SK-N-DZ (cell line): ENCODE measurements at regions not wholly inside any gene's neighbourhood (a gene's known extent, or its start where the extent isn't known, plus 50 kb on each side); places are given as distances from the start of the nearest gene placed in this dataset.
"Not testable (repeated sequence)": the region's sequence is repeated elsewhere in the genome, so short reads cannot be mapped to it uniquely, and the experiment has no call there.

ENCODE experiments used
- DNase-seq: peaks from one replicate; pipeline ENCODE4 v3.0.0-alpha.2; 2015; ENCODE audit warnings: low spot score

GRCh38 chr12:17695495-17695894 lies 394.5 kb downstream of the RERGL start:
- no peak for DNase-seq

DNA sequence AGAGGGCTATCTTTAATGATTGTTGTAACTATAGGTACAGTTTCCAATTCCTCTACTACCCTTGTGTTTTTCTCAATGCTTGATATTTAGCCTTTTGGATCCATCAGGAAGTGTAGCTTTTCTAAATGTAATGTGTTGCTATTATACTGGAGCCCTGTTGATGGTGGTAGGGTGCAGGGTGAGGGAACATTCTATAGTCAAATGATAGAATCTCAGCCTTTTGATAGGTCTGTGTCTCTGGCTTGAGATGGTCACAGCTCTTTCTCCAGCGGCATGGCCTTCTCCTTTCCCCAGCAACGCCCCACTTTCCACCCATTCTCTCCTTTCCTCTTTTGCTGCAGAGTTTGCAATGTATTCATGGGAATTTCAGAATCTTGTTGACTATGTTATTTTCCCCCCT lies 398.6 kb downstream of the RERGL start:
- DNase-seq, result no peak

DNA sequence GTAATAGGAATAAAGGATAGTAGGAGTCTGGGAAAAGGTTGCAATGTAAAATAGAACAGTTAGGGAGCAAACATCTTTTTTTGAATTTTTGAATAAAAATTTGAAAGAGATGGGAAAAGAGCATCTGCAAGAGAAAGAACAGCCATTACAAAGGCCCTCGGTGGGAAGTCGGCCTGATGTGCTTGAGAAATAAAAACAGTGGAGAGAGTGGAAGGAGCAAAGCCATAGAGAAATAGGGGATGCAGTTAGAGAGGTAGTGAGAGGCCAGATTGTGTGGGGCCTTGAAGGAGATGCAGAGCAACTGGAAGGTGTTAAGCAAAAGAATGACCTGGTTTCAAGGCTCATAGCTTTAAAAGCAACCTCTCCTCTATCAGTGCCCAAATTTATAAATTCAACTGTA lies 409.8 kb downstream of the RERGL start:
- no peak for DNase-seq

- DNase-seq, result no peak
Observed at GRCh38 chr12:17666641-17667324, 423.2 kb downstream of the RERGL start.

DNA sequence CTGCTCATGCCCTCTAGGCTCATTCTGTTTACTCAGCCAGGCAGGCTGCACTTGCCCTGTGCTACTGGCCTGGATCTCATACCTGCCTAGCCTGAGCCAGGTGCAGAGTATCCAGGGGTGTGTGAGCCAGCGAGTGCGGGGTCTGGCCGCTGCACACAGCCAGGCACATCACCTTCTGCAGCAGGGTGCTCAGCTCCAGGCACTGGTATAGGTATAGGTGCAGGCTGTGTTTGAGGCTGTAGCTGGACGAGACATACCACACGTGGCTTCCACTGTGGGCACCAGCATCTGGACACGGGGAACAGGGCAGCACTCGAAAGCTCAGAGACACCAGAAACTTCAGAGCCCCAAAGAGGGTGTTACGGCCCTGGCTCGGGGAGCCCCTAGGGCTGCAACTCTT lies 424.2 kb downstream of the RERGL start:
- DNase-seq, result no peak

DNA sequence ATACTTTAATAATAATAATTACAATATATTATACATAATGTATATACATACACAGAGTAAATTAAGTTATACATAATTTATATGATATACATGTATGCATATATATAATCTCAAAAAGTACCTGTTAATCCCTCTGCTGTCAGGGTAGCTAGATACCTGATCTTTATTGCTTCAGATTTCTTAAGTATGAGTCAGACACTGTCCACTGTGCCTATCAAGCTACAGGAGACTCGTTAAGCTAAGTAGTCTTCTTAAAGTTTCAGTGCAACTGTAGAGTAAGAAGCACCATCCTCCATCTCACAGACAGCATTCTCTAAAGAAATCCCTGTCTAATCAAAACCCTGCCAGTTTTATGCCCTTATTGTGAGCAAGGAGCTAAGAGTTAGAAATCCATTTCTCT lies 428.7 kb downstream of the RERGL start:
- DNase-seq, result no peak

DNA sequence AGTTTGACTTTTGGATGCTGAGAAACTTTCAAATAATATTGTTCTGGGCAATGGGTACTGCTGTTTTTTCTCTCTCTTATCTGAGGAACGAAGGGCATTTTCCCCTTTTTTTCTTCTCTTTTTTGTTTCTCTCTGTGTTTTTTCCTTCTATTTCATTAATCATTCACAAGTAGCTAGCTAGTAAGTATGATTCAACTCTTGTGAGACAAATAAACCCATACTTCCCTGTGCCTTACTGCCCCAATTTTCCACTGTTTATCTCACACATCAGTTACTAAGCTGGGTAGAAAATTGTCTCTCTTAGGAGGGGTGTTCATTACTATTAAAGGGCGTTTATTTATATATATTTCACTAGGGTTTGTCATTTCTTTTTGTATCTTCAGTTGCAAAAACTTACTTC lies 437.6 kb downstream of the RERGL start:
- no peak for DNase-seq

DNA sequence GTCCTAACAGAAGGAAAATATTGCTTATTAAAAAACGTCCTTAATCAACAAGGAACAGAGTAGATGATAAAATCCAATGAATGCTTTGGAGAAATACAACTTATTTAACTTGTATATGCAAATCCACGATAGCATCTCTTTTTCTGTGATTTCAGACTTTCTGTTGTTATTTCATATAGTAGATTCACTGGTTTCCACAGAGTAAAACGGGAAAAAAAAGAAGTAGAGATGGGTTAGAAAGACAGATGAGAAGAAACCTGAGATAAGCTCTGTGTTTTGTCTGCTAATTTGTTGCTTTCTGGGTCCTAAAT lies 447.7 kb downstream of the RERGL start:
- DNase-seq, result no peak

DNA sequence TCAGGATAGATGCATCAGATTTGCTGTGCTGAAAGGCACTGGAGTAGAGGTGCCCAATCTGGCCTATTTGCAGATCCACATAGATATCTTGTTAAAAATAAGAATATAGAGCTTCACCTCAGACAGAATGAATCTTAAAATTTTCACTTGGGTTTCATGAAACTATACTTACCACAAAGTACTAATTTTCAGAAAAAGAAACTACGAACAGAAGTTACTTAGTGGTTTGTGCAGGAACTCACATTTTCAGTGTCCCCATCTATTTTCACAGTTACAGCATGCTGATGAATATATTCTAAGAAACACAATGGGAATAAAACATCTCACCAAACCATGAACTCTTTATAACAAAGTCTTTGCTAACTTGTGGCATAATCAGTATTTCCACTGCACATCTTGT lies 449.4 kb downstream of the RERGL start:
- DNase-seq, result no peak

DNA sequence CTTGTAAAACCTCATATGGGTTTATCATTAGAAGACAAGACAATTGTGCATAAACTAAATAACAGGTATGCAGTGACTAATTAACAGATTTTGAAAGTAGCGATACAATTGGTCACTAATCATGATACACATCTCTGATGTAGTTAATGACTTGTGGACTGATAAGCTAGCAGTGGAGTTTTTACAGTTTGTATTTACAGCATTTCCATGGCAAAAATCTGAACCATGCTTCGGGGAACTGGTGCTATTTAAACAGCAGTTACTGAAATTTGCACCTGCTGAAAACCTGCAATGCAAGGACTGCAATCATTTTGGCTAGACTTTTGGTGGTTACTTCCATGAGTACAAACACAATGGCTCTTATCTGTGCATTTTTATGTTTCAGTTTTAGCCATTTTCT lies 471.2 kb downstream of the RERGL start:
- DNase-seq, result no peak

DNA sequence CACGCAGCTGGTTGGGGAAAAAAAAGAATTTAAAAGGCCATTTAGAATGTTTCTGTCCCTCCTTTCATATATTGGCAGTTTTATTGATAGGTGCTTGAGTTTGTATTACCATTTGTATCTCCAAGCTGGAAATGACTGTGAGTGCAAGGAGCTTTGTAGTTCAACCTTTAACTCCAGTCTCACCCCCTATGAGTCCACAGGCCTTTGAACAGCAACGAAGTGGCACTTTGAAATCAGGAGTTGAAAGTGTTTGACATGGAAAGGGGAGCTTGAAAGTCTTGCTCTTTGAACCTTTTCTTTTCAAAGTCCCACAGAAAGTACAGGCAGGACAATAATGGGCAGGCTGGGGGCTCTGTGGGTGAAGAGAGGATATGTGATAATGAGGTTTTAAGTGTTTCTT lies 480.3 kb downstream of the RERGL start:
- DNase-seq, result no peak

DNA sequence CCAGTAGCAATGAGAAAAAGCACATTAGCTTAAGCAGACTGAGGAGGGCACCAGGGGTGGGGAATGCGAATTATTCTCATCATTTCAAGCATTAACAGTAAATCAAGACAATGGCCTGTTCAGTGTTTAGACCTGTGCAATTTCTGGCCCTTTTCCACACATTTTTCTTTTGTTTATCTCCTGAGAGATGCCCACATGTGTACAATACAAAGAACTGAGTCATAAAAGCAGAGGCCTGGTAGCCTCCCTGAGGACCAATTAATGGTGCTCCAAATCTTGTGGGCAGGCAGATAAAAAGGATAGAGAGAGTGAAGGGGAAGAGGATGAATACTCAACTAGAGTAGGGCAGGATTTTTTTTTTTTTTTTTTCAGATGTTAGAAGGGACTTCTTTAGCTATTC lies 480.8 kb downstream of the RERGL start:
- DNase-seq, result no peak

DNA sequence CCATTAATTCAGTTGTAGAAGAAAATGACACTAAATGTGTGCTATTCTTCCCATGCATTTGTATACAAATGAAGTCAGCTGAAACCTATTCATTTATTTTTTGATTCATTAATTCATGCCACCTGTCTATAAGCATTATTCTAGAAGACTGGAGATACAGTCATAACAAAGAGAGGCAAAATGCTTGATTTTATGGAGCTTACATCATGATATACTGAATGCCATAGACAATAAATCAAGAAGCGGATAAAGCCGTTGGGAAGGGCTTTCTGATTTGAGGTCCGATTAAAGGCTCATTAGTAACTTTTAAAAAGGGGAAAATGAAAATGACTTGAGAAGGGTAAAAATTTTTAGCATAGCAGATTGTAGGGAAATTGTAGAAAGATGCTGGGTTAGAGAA lies 494.9 kb downstream of the RERGL start:
- no peak for DNase-seq

- no peak for DNase-seq
Observed at GRCh38 chr12:17593715-17594406, 496.1 kb downstream of the RERGL start.

DNA sequence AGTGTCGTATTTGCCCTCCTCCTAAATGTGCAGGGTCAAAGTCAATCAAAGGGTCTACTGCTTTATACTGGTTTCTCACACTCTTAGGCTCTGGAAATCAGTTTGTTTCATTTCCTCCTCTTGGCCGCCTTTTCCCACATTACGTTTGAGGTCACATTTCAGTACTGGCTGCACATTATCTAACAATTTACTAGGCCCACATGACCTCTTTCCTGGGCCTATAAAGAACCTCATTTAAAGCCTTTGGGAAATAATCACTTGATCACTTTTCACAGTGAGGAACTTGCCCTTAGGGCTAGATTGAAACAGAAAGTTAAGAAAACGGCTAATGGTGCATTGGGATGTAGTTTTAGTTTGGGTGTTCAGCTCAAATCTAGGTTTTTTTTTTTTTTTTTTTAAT lies 497.5 kb downstream of the RERGL start:
- DNase-seq, result no peak

DNA sequence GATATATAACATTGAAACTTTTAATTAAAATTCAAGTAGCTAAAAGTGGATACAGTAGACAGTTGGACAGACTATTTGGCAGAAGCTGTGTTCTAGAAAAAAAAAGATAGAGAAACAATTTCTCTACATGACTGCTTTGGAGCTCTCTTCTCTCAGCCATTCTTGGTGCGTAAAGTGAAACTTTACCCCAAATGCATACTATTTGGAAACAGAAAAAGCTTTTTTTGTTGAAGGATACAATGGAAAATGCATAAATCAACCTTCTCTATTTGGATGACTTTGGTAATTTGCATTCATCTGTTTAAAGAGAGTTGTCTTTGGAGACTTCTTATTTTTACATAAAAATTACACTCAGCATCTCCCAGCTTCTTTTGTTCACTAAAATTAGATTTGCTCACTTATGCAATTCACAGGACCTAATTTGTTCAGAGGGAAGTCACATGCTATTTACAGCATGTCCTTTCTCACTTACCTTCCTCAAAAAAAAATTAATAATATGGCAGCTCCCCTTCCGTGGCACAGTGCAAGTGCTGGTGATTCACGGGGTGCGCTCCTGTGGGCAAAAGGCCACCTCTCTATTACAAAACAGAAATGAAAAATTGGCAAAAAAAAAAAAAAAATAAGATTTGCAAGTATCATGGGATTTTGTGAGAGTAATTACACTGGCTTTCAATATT lies 498.9 kb downstream of the RERGL start:
- no peak for DNase-seq

DNA sequence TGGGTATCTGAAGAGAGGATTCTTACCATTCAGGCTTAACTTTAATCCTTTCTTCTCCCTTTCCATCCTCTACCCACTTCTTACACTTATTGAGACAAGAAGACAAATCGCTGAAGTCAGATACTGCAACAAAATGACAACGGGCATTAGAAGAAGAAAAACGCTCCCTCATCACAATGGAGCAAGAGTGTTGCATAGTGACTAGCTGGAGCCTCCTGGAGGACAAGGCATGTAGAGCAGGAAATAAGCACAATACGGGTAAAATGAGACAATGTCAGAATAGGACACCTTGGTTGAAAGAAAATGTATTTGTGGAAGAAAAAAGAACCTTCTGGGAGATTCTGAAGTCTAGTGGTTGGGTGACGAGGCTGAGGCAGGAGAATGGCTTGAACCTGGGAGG lies 501.0 kb downstream of the RERGL start:
- peak; percentile 45 for DNase-seq

GRCh38 chr12:17579205-17580026 lies 510.6 kb downstream of the RERGL start:
- DNase-seq, result no peak

DNA sequence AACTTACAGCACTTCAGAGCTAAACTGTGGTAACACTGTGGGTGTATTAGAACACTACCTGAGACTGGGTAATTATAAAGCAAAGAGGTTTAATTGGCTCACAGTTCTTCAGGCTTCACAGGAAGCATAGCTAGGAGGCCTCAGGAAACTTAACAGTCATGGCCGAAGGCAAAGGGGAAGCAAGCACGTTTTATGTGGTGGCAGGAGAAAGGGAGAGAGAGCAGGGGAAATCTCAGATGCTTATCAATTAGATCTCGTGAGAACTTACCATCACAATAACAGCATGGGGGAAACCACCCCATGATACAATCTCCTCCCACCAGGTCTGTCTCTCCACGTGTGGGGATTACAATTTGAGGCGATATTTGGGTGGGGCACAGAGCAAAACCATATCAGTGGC lies 512.6 kb downstream of the RERGL start:
- no peak for DNase-seq

DNA sequence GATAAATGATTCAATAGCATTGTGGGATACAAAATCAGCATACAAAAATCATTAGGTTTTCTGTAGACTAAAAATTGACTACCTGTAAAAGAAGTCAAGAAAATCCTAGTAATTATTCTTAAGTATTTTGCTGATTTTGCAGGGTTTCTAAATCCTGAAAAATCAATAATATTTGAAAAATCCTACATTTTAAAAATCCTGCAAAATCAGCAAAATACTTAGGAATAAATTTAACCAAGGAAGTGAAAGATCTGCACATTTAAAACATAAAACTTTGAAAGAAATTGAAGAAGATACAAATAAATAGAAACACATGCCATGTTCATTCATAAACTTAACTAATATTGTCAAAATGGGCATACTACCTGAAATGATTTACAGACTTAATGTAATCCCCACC lies 517.7 kb downstream of the RERGL start:
- DNase-seq, result no peak

GRCh38 chr12:17571047-17571446 lies 518.9 kb downstream of the RERGL start:
- no peak for DNase-seq

DNA sequence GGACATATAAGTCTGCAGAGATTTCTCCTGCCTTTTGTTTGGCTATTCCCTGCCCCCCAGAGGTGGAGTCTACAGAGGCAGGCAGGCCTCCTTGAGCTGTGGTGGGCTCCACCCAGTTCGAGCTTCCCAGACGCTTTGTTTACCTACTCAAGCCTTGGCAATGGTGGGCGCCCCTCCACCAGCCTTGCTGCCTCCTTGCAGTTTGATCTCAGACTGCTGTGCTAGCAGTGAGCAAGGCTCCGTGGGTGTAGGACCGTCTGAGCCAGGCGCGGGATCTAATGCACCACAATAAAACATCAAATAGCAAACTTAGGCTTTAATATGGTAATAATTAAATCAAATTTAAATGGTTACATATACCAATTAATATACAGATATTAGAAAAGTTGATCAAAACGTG lies 525.4 kb downstream of the RERGL start:
- not testable (repeated sequence) for DNase-seq
